ENCODE measurements at regions not wholly inside any gene's neighbourhood (a gene's known extent, or its start where the extent isn't known, plus 50 kb on each side); places are given as distances from the start of the nearest gene placed in this dataset.

GRCh38 chr5:158276692-158277091 is 417.7 kb upstream of the CLINT1 start:
- DNase-seq (ENCODE audit: extremely low read depth in 1 of 2, low read depth in 1 of 2), result no peak

DNA sequence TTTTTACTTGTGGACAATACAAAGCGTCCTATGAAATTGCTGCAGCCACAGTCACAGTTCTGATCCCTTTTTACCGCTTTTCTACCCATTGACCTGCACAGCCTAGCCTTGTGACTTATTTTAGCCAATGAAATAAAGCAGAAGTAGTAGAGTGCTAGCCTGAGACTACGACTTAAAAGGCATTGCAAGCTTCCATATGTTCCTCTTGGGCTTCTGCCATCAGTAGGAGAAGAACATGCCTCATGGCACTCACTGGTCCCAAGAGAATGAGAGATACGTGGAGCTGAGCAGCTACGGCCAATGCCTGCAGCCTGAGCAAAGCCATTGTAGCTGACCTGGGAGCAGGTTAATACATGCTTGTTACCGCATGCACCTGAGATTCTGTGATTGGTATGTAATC is 416.6 kb upstream of the CLINT1 start:
- DNase-seq (ENCODE audit: extremely low read depth in 1 of 2, low read depth in 1 of 2), result no peak

DNA sequence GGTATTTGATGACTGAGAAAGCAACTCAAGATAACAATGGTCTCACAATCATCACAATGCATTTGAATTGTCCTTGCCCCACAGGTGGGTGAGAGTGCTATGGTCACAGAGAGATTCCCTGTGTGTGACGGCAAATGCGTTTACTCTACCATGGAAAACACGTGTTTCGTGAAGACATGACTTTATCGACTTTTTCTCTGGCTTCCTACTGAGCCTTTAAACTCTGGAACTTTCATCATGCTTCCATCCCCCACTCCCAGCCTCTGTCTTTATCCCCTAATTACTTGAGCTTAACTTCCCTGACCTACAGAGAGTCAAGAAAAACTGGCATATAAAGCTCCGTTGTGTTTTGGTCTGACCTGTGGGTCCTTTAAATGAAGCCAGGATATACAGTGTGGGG is 414.1 kb upstream of the CLINT1 start:
- DNase-seq (ENCODE audit: extremely low read depth in 1 of 2, low read depth in 1 of 2), result no peak

DNA sequence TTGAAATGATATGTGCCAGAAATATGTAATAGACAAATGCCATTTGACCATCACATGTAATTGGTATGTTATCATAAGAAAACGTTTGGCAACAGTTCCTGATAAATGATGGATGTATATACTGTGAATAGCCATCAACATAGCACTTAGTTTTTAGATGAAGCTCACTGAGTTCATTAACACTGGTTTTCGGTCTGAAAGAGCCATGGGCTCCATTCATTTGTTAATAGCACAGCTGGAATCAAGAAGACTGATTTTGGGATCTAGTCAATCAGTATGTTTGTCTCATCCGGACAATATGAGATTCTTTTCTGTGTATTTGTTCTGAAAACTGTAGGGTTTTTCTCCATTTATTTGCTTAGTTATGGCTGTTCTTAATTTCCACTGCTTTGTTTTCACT is 413.5 kb upstream of the CLINT1 start:
- DNase-seq (ENCODE audit: extremely low read depth in 1 of 2, low read depth in 1 of 2), result no peak

GRCh38 chr5:158270996-158271554 is 412.1 kb upstream of the CLINT1 start:
- DNase-seq (ENCODE audit: extremely low read depth in 1 of 2, low read depth in 1 of 2), result no peak

GRCh38 chr5:158268286-158268685 is 409.3 kb upstream of the CLINT1 start:
- no peak for DNase-seq (ENCODE audit: extremely low read depth in 1 of 2, low read depth in 1 of 2)

GRCh38 chr5:158267228-158267627 is 408.3 kb upstream of the CLINT1 start:
- DNase-seq (ENCODE audit: extremely low read depth in 1 of 2, low read depth in 1 of 2), result no peak

- no peak for DNase-seq (ENCODE audit: extremely low read depth in 1 of 2, low read depth in 1 of 2)
Measured at GRCh38 chr5:158265931-158266700, 407.2 kb upstream of the CLINT1 start.

GRCh38 chr5:158265346-158265745 is 406.4 kb upstream of the CLINT1 start:
- DNase-seq (ENCODE audit: extremely low read depth in 1 of 2, low read depth in 1 of 2), result no peak

DNA sequence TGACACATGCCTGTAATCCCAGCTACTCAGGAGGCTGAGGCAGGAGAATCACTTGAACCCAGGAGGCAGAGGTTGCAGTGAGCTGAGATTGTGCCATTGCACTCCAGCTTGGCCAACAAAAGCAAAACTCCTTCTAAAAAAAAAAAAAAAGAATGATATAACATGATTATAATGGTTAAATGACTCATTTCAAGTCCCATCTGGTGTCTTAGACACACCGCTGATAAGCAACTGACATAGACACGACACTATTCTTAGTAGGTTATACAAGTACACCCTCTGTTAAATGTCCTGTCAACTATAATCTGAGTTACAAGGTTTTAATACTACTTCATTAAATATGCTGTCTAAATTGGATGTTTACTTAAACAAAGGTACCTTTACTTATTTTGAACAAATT is 405.3 kb upstream of the CLINT1 start:
- no peak for DNase-seq (ENCODE audit: extremely low read depth in 1 of 2, low read depth in 1 of 2)

GRCh38 chr5:158261674-158262367 is 402.9 kb upstream of the CLINT1 start:
- no peak for DNase-seq (ENCODE audit: extremely low read depth in 1 of 2, low read depth in 1 of 2)

DNA sequence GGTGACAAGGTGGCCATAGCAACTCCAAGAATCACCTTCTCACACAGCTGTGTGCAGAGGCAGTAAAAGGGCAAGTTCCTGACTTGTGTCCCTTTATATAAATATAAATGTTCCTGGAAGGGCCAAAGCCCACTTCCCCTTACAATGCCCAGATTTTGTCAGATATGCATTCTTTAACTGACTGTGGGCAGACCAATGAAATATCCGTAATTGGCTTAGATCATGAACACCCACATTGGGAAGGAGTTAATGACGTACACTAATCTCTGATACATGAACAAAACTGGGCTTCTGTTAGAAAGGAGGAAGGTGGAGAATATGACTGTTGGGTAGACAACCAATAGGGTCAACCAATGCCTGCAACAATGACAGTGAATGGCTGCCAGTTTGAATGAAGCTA is 397.2 kb upstream of the CLINT1 start:
- no peak for DNase-seq (ENCODE audit: extremely low read depth in 1 of 2, low read depth in 1 of 2)

DNA sequence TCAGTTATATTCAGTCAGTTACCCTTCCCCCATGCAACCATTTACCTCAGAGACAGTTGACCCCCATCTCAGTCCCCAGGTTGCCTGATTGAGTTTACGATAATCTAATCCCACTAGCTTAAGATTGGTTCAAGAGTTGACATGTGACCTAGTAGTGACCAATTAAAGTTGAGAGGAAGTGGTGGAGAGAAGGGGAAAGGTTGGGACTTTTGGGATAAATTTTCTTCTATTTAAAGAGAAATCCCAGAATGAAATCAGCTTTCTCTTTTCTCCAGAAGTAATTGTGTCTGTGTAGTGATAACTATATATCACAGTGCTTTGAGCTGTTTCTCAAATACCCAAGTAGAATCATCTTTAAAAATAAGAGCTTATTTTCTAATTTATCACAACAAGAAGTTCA is 396.7 kb upstream of the CLINT1 start:
- DNase-seq (ENCODE audit: extremely low read depth in 1 of 2, low read depth in 1 of 2), result no peak

- DNase-seq (ENCODE audit: extremely low read depth in 1 of 2, low read depth in 1 of 2), result no peak
Measured at GRCh38 chr5:158246661-158247060, 387.7 kb upstream of the CLINT1 start.

GRCh38 chr5:158245513-158245912 is 386.6 kb upstream of the CLINT1 start:
- no peak for DNase-seq (ENCODE audit: extremely low read depth in 1 of 2, low read depth in 1 of 2)

GRCh38 chr5:158244882-158245281 is 385.9 kb upstream of the CLINT1 start:
- no peak for DNase-seq (ENCODE audit: extremely low read depth in 1 of 2, low read depth in 1 of 2)

DNA sequence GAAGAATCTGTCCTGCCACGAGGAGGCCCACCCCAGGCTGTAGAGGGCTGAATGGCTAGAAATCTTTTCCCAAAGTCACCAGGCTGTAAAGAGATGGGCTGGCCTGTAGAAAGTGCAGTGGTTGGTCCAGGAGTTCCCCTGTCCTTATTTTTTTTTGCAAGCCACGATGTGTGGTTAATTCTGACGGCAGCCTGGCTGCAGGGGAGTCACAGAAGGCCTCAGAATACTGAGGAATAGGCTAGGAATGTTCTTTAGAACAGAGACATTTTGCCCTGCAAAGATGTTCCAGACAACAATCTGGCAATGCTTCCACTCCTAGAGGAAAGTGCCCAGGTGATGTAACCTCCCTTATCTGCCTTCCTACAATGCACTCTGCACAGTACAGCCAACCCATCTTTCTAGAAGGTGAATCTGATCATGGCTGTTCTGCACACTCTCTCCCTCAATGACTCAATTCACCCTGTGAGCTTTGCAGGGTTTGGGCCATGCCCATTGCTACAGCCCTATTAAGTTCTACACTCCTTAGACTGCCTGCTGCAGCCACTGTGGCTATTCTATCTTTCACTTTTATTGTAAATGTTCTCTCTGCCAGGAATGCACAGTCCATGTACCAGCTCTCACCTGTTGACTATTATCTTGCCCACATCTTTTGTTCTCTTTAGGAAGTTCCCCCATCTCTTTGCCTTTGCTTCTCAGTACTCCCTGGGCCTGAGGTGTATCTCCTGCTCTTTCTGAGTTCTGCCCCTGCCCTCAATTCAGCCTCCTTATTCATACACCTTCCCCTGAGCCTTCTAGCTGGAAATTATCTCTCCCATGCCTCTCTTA is 377.8 kb upstream of the CLINT1 start:
- no peak for DNase-seq (ENCODE audit: extremely low read depth in 1 of 2, low read depth in 1 of 2)

GRCh38 chr5:158235159-158235547 is 376.2 kb upstream of the CLINT1 start:
- DNase-seq (ENCODE audit: extremely low read depth in 1 of 2, low read depth in 1 of 2), result no peak

GRCh38 chr5:158234323-158235158 is 375.6 kb upstream of the CLINT1 start:
- DNase-seq (ENCODE audit: extremely low read depth in 1 of 2, low read depth in 1 of 2), result no peak

- DNase-seq (ENCODE audit: extremely low read depth in 1 of 2, low read depth in 1 of 2), result no peak
Measured at GRCh38 chr5:158233735-158234322, 374.9 kb upstream of the CLINT1 start.
